Activated naive CD4-positive, alpha-beta T cell treated with anti-CD3 and anti-CD28 coated beads, Interleukin-2, amount 10 ng/mL, durations not matched to agents 7 days and 5 days (primary cell): ENCODE measurements at regions not wholly inside any gene's neighbourhood (a gene's known extent, or its start where the extent isn't known, plus 50 kb on each side); places are given as distances from the start of the nearest gene placed in this dataset.
"Not testable (repeated sequence)": the region's sequence is repeated elsewhere in the genome, so short reads cannot be mapped to it uniquely, and the experiment has no call there.

ENCODE experiments used
- CTCF ChIA-PET: fragments of 350-600 bp; sonication (Branson Sonifier 250); formaldehyde crosslinking; loops from one replicate; lab custom pipeline; 2021; ENCODE audit warnings: antibody characterized with exemption; lab: Charles Lee
- DNase-seq: peaks from one replicate; pipeline ENCODE4 v3.0.0-alpha.2; 2020
- H3K27ac Mint-ChIP-seq: one replicate; pipeline ENCODE4 v1.8.0; 2021; ENCODE audit warnings: mild to moderate bottlenecking, moderate library complexity, mixed read lengths
- H3K27me3 Mint-ChIP-seq: one replicate; pipeline ENCODE4 v1.8.0; 2021; ENCODE audit warnings: mild to moderate bottlenecking, mixed read lengths
- H3K36me3 Mint-ChIP-seq: one replicate; pipeline ENCODE4 v1.8.0; 2021; ENCODE audit warnings: mixed read lengths
- H3K4me1 Mint-ChIP-seq: one replicate; pipeline ENCODE4 v1.8.0; 2021; ENCODE audit warnings: mixed read lengths
- H3K4me3 Mint-ChIP-seq: one replicate; pipeline ENCODE4 v1.8.0; 2021; ENCODE audit warnings: mild to moderate bottlenecking, moderate library complexity, mixed read lengths
- H3K9me3 Mint-ChIP-seq: one replicate; pipeline ENCODE4 v1.8.0; 2021; ENCODE audit warnings: mixed read lengths

- DNase-seq, result no peak
- CTCF ChIA-PET, result no interaction called here
- Mint-ChIP-seq H3K27me3 (no peaks in the 10 kb centered on the region), H3K4me1 (no peaks in the 10 kb centered on the region), H3K4me3 (no peak overlapping the region), H3K27ac (no peak overlapping the region), H3K9me3 (peaks cover 7% of the 10 kb centered on the region), H3K36me3 (no peaks in the 10 kb centered on the region)
Measured at GRCh38 chr3:13998831-13999230, 119.0 kb upstream of the WNT7A start.

DNA sequence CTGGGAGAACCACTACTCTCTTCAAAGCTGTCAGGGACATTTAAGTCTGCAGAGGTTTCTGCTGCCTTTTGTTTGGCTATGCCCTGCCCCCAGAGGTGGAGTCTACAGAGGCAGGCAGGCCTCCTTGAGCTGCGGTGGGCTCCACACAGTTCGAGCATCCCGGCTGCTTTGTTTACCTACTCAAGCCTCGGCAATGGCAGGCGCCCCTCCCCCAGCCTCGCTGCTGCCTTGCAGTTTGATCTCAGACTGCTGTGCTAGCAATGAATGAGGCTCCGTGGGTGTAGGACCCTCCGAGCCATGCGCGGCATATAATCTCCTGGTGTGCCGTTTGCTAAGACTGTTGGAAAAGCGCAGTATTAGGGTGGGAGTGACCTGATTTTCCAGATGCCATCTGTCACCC lies 115.3 kb upstream of the WNT7A start:
- H3K4me1 Mint-ChIP-seq, H3K4me3 Mint-ChIP-seq, H3K27ac Mint-ChIP-seq, H3K9me3 Mint-ChIP-seq, DNase-seq, CTCF ChIA-PET, H3K36me3 Mint-ChIP-seq, H3K27me3 Mint-ChIP-seq: not testable (repeated sequence)

- H3K4me3 Mint-ChIP-seq, DNase-seq, H3K27ac Mint-ChIP-seq, H3K9me3 Mint-ChIP-seq, CTCF ChIA-PET, H3K27me3 Mint-ChIP-seq, H3K36me3 Mint-ChIP-seq, H3K4me1 Mint-ChIP-seq: not testable (repeated sequence)
Measured at GRCh38 chr3:13988925-13989324, 109.1 kb upstream of the WNT7A start.

- DNase-seq, result no peak
- no peak overlapping the region for H3K27ac Mint-ChIP-seq
- no peaks in the 10 kb centered on the region for H3K27me3 Mint-ChIP-seq
- CTCF ChIA-PET, result no interaction called here
- H3K36me3 Mint-ChIP-seq, result no peaks in the 10 kb centered on the region
- no peaks in the 10 kb centered on the region for H3K4me1 Mint-ChIP-seq
- H3K9me3 Mint-ChIP-seq, result peaks cover 18% of the 10 kb centered on the region
- no peak overlapping the region for H3K4me3 Mint-ChIP-seq
Measured at GRCh38 chr3:13976469-13976868, 96.6 kb upstream of the WNT7A start.

- Mint-ChIP-seq H3K4me1 (no peaks in the 10 kb centered on the region), H3K4me3 (no peak overlapping the region), H3K9me3 (peaks cover 18% of the 10 kb centered on the region), H3K36me3 (no peaks in the 10 kb centered on the region), H3K27ac (no peak overlapping the region), H3K27me3 (no peaks in the 10 kb centered on the region)
- no peak for DNase-seq
- CTCF ChIA-PET, result no interaction called here
Measured at GRCh38 chr3:13975686-13976085, 95.8 kb upstream of the WNT7A start.

GRCh38 chr3:13972679-13973379 lies 93.0 kb upstream of the WNT7A start:
- Mint-ChIP-seq H3K4me3 (no peak overlapping the region), H3K27ac (no peak overlapping the region), H3K9me3 (peaks cover 19% of the 10 kb centered on the region), H3K36me3 (no peaks in the 10 kb centered on the region), H3K27me3 (no peaks in the 10 kb centered on the region), H3K4me1 (no peaks in the 10 kb centered on the region)
- CTCF ChIA-PET, result no interaction called here
- no peak for DNase-seq

DNA sequence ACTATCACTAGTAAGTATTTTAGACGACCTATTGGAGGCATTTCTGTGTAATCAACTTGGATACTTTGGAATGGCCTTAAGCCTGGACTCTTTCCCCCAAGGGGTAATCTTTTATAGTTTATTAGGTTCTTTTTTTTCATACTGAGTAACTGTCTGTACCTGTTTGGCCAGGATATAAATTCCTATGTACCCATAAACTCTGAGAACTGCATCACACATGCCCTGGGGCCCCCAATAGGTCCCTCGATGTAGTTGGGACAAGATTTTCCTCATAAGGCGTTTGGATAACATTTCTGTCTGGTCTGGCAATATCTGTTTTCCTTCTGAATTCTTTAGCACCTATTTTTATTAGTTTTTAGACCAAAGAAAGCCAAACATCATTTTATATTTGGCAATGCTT lies 86.4 kb upstream of the WNT7A start:
- Mint-ChIP-seq H3K9me3 (peaks cover 1% of the 10 kb centered on the region), H3K27ac (no peak overlapping the region), H3K4me3 (no peak overlapping the region), H3K36me3 (no peaks in the 10 kb centered on the region), H3K27me3 (peaks cover 4% of the 10 kb centered on the region), H3K4me1 (peaks cover 5% of the 10 kb centered on the region)
- DNase-seq, result no peak
- CTCF ChIA-PET, result no interaction called here

GRCh38 chr3:13963137-13963886 lies 83.4 kb upstream of the WNT7A start:
- H3K36me3 Mint-ChIP-seq, result no peaks in the 10 kb centered on the region
- H3K9me3 Mint-ChIP-seq, result no peaks in the 10 kb centered on the region
- DNase-seq, result no peak
- H3K27ac Mint-ChIP-seq, result no peak overlapping the region
- peaks cover 5% of the 10 kb centered on the region for H3K4me1 Mint-ChIP-seq
- CTCF ChIA-PET, result no interaction called here
- H3K4me3 Mint-ChIP-seq, result no peak overlapping the region
- peaks cover 10% of the 10 kb centered on the region for H3K27me3 Mint-ChIP-seq

DNA sequence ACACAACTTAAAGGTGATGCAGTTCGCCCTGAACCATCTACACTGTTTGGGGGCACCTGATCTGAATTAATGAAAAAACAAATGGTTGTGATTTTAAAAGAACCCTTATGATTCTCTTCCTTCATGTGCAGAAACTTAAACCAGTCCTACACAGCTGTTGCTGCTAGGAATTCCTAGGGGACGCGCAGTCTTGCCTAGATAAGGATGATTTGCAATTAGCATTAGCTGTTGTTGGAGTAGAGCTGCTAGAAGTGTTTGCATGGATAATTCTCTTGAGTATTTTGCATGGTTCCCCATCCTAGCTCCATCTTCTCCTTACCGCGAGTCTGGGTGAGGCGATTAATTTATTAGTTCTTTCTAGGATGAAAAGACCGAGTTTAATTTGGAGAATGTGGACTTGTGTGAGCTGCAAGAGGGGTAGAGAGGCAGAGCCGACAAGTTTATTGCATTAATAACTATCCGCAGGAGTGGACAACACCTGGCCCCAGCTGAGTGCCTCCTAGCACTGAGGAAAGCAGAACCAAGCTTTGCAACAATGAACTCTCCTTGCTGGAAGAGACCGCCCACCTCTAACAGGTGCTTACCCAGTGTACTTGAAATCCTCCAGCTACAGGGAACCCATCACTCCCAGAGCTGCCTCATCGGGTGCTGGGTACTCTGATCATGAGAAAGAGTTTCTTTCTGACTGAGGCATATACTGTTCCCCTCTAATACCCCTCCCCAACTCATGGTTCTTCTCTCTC lies 75.0 kb upstream of the WNT7A start:
- Mint-ChIP-seq H3K4me3 (no peak overlapping the region), H3K9me3 (peaks cover 10% of the 10 kb centered on the region), H3K27me3 (no peaks in the 10 kb centered on the region), H3K4me1 (no peaks in the 10 kb centered on the region), H3K27ac (no peak overlapping the region), H3K36me3 (no peaks in the 10 kb centered on the region)
- no peak for DNase-seq
- CTCF ChIA-PET, result no interaction called here

GRCh38 chr3:13954266-13954665 lies 74.4 kb upstream of the WNT7A start:
- CTCF ChIA-PET, result no interaction called here
- no peak for DNase-seq
- no peaks in the 10 kb centered on the region for H3K36me3 Mint-ChIP-seq
- H3K27ac Mint-ChIP-seq, result no peak overlapping the region
- H3K4me1 Mint-ChIP-seq, result no peaks in the 10 kb centered on the region
- peaks cover 10% of the 10 kb centered on the region for H3K9me3 Mint-ChIP-seq
- H3K27me3 Mint-ChIP-seq, result no peaks in the 10 kb centered on the region
- H3K4me3 Mint-ChIP-seq, result no peak overlapping the region

DNA sequence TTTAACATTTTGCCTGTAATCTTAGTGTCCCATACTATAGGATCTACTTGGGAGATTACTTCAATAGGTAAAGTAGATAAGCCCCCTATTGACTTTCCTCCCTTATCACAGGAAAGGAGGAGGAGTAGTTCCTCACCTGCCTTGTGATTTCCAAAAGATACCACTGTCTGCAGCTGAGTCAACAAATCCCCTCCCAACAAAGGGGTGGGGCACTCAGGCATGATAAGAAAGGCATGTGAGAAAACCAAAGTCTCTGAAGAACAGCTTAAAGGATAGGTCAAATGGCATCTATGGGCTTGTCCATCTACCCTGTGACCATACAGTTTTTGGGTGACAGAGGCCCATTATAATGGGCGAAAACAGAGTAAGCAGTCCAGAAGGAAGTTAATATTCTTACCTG lies 71.3 kb upstream of the WNT7A start:
- Mint-ChIP-seq H3K27ac (no peak overlapping the region), H3K36me3 (no peaks in the 10 kb centered on the region), H3K27me3 (peaks cover 16% of the 10 kb centered on the region), H3K4me1 (no peaks in the 10 kb centered on the region), H3K9me3 (peaks cover 12% of the 10 kb centered on the region), H3K4me3 (no peak overlapping the region)
- DNase-seq, result no peak
- CTCF ChIA-PET, result no interaction called here

GRCh38 chr3:13950042-13950441 lies 70.2 kb upstream of the WNT7A start:
- Mint-ChIP-seq H3K27me3 (peaks cover 16% of the 10 kb centered on the region), H3K9me3 (peaks cover 14% of the 10 kb centered on the region), H3K27ac (no peak overlapping the region), H3K4me1 (no peaks in the 10 kb centered on the region), H3K4me3 (no peak overlapping the region), H3K36me3 (no peaks in the 10 kb centered on the region)
- CTCF ChIA-PET, result no interaction called here
- DNase-seq, result no peak

DNA sequence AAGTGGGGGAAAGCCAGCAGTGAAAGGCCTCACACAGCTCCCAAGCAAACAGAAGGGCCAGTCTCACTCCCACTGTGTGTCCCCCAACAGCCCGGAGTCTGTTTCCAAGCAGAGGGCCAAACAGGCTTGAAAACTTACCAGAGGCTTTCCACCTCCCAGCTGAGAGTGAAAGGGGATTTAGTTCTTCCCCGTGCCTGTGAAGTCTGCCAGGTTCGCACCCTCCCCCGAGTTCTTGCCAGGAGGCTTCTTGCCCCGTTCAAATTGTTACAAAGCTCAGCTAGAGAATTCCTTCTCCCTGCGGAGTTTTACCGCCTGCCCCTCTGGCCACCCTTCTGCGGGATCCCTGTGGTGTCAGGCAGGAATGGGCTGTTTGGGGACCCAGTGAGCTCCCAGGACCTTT lies 68.0 kb upstream of the WNT7A start:
- Mint-ChIP-seq H3K27ac (no peak overlapping the region), H3K4me3 (no peak overlapping the region)
- CTCF ChIA-PET, result no interaction called here

DNA sequence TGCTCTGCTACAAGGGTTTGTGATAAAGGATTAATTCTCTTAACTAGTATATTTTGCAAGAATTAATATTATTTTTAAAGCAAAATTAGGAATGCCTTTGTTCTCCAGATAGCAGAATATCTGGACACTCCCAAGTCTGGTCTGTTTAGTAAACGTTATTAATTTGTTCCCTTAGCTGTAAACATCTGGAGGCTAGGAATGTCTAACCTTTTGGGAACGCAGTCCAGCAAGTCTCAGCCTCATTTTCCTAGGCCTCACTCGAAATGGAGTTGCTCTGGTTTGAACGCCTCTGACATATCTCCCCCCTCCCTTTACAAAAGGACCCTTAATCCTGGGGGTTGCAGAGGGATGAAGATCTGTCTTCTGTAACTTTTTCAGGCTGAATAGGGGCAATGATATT lies 59.3 kb upstream of the WNT7A start:
- Mint-ChIP-seq H3K9me3 (peaks cover 5% of the 10 kb centered on the region), H3K27me3 (peaks cover 6% of the 10 kb centered on the region), H3K4me1 (no peaks in the 10 kb centered on the region), H3K36me3 (no peaks in the 10 kb centered on the region), H3K27ac (no peak overlapping the region), H3K4me3 (no peak overlapping the region)
- no peak for DNase-seq
- CTCF ChIA-PET, result no interaction called here

More for the DNA sequence above, 68.0 kb upstream of the WNT7A start:
- H3K9me3 Mint-ChIP-seq, result peaks cover 17% of the 10 kb centered on the region
- no peaks in the 10 kb centered on the region for H3K36me3 Mint-ChIP-seq
- H3K27me3 Mint-ChIP-seq, result peaks cover 16% of the 10 kb centered on the region
- H3K4me1 Mint-ChIP-seq, result no peaks in the 10 kb centered on the region
- no peak for DNase-seq

GRCh38 chr3:13937131-13937530 lies 57.3 kb upstream of the WNT7A start:
- Mint-ChIP-seq H3K9me3 (peaks cover 11% of the 10 kb centered on the region), H3K4me1 (peaks cover 4% of the 10 kb centered on the region), H3K4me3 (no peak overlapping the region), H3K36me3 (peaks cover 2% of the 10 kb centered on the region), H3K27me3 (peaks cover 21% of the 10 kb centered on the region), H3K27ac (no peak overlapping the region)
- DNase-seq, result no peak
- CTCF ChIA-PET, result no interaction called here
